Left cardiac atrium (tissue), 4 donors: ENCODE measurements at regions not wholly inside any gene's neighbourhood (a gene's known extent, or its start where the extent isn't known, plus 50 kb on each side); places are given as distances from the start of the nearest gene placed in this dataset.

Experiments
- ATAC-seq, 2 donors: fragments of 200-7000 bp; cut with Tn5 transposase; one replicate each; pipeline ENCODE4 v1.9.1; 2020; ENCODE audit warnings: mild to moderate bottlenecking in 2 of 2, moderate library complexity in 2 of 2
- DNase-seq: peaks from one replicate; pipeline ENCODE4 v3.0.0-alpha.2; 2020
- intact Hi-C, 2 donors: fragments of 100-400 bp; cut with DNase I; formaldehyde crosslinking; loops; one replicate each; pipeline versions ENCODE4 v1.14.1 to v1.15.1; 2022 to 2023
- donor health status: DM: no; HTN: yes; CAD: no.
- donor health status: DM: no; HTN: yes; CAD: no; lungs with severe emphysema.
- donor health status: DM: yes; HTN: yes; CAD: no.
- donor health status: Dilated cardiomyopathy.

DNA sequence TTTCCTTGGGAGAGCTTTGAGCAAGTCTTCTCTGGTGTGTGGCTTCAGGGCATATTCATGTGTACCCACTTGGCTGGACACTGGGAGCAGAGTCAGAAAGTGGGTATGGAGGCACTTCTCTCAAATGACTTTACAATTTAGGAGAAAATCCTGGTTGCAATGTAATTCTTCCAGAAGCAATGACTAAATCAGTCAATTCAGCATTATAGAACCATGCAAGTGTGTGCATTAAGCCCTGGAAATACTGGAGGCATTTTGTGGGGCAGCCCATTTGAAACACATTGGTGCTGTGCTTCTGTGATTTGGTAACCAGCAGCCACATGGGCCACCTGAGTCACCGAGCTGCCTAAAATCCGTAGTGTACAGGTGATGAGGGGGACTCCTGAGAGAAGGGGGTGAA, 94.6 kb upstream of the TAS2R1 start:
- intact Hi-C loops: no loop called here
- DNase-seq (no peak), ATAC-seq (no peak)

DNA sequence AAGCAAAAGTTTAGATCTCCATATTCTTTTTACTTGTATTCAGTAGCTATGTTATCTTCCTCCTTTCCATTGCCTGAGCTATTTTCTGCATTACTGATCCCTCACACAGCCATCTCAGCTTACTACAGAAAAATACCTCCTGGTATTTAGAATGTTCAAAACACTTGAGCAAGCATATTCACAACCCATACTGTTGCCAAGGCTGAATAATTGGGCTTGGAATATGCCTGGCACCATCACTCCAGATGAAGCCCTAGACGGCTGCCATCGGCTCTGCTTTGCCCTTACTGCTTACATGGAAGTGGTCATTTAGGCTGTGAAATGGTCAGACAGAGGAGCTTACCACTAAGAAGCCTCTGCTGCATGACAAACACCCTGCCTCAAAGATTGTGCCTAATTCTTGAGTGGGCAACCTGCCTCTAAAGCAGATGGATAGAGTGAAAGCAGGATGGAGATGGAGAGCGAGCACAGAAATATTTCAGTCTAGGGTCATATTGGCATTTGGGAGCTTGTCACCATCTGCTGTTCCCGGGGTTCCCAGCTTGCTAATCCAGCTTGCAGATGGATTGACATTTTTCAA, 92.5 kb upstream of the TAS2R1 start:
- intact Hi-C loops: no loop called here
- no peak for ATAC-seq
- DNase-seq: no peak

- no peak for DNase-seq
- no peak for ATAC-seq
- intact Hi-C loops: no loop called here
These were observed 91.0 kb upstream of the TAS2R1 start for GRCh38 chr5:9721161-9721560.

GRCh38 chr5:9720361-9720760, 90.2 kb upstream of the TAS2R1 start:
- intact Hi-C loops: no loop called here
- ATAC-seq: no peak
- DNase-seq: no peak

- no peak for DNase-seq
- intact Hi-C loops: no loop called here
- ATAC-seq: no peak
These were observed 86.7 kb upstream of the TAS2R1 start for GRCh38 chr5:9716838-9717281.

DNA sequence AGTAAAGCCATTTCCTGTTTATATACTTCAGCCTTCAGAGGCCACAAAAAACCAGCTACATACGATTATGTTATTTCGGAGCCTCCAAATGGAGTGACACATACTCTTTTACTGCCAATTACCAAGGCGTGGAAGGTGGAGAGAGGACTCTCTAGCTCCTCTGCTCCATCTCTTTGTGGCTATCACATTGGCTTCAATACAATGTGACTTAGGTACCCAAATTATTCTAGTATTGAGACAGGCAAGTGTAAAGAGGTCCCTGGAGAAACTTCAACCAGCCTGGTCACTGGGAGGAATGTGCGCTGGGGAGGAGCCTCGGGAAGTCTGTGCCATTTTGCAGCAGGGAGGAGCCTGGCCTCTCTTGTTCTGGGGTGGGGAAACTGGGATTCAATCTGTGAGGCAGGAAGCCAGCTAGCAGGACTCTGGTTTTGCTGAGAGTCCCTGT, 85.8 kb upstream of the TAS2R1 start:
- intact Hi-C loops: no loop called here
- no peak for DNase-seq
- ATAC-seq: no peak

DNA sequence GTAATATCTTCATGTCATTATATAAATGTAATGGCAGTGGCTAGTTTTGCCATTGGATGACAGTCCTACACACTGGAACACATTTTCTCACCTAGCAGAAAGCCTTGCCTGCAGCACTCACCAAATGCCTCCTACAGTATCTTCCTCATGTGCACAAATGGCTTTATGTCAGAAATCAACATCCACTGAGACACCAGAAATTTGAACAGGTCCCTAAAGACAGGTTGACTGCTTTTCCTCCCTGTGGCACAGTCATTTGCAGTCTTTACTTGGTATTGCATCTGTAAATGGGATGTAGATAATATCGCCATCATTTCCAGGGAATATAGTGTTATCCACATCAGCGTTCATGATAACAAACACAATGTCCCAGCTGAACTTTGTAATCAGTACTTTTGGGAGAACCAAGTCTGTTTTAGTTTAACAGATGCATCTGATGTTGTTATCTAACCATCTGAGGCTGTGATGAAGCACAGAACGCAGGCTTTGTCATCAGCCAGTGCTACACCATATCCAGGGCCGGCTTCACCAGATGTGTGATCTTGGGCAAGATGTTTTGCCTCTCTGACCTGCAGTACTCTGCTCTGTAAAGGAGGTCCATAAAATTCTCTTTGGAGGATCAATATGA, 83.9 kb upstream of the TAS2R1 start:
- intact Hi-C loops: no loop called here
- ATAC-seq (no peak), DNase-seq (no peak)

DNA sequence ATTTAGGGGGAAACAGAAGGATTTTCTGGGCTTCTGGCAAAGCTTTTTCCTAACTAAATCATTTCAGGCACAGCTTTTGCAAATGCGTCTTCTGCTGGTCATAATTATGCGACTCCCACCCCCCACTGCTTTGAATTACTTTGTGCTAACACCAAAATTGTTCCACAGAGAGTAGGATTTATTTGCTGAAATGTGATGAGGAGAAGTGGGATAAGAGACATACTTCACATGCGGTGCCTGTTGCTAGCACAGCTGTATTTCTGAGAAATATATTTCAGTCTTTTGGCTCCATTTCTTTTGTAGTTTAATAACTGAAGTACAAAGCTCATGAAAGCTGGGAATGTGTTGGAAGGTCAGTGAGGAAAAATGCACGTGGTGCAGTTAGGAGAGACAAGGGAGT, 83.2 kb upstream of the TAS2R1 start:
- intact Hi-C loops: no loop called here
- DNase-seq (no peak), ATAC-seq (no peak)

DNA sequence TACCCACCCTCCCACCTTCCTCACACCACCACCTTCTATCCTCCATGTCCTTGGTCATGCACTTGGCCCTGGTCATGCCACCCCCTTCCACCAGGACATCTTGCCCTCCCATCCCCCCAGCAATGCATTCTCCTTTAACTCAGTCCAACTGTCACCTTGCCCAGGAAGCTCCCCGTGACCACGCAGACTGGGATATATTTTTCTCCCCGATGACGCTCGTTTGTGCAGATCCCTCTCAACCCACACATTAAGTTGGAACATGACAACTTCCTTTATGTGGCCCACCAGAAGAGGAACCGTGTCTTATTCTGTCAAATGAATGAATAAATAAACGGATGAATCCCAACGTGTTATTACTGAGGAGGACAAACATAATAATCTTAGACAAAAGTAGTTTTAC, 82.8 kb upstream of the TAS2R1 start:
- intact Hi-C loops: no loop called here
- ATAC-seq (no peak), DNase-seq (no peak)

- ATAC-seq (no peak), DNase-seq (no peak)
- intact Hi-C loops: no loop called here
These were observed 82.4 kb upstream of the TAS2R1 start for GRCh38 chr5:9712506-9712905.

DNA sequence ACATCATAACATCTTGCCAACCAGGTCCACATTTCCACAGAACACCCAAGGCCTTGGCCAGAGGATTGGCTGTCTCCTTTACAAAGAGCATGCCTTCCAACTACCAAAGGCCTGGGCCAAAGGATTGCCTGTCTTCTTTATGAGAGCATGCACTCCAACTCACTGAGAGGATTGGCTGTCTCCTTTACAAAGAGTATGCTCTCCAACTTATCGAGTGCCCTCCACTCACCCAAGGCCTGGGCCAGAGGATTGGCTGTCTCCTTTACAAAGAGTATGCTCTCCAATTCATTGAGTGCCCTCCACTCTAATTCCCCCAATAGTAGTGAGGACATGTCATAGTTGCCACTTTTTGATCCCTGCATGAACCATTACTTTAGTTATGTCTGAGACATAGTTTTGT, 79.9 kb upstream of the TAS2R1 start:
- DNase-seq: no peak

DNA sequence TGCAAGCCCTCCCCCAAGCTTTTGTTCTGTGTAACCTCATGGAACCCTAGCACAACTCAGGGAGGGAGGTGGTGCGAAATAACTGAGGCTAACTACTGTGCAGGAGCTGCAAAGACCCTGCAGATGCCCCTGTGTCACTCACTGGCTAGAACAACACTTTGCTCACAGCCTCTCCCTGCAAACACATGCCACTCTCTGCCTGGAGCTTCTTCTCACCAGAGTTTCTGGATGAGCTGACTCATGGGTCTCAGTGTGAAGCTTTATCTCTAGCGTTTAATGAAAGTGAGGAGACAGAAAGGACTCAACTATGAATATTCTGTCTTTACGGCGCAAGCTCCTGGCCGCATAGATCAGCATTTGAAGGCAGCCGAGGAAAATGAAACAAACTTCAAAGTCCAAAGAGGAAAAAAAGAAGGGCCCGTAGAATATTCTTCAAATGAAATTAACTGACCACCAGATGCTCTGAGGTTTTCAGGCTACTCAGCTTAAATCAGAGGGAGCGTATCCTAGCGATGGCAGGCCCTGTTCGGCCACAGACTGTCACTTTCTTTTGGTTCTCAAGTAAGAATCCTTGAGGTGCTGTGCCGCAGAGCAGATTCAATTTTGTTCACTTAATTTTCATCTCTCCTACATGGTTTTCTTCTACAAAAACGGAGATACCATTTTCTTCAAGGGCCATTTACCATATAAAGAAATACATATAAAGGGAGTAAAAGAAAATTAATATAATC, 77.7 kb upstream of the TAS2R1 start:
- intact Hi-C loops: no loop called here
- no peak for DNase-seq
- no peak for ATAC-seq

More for the DNA sequence above, 79.9 kb upstream of the TAS2R1 start:
- ATAC-seq: no peak
- intact Hi-C loops: no loop called here

GRCh38 chr5:9699681-9700080, 69.5 kb upstream of the TAS2R1 start:
- intact Hi-C loops: no loop called here
- no peak for ATAC-seq
- no peak for DNase-seq

DNA sequence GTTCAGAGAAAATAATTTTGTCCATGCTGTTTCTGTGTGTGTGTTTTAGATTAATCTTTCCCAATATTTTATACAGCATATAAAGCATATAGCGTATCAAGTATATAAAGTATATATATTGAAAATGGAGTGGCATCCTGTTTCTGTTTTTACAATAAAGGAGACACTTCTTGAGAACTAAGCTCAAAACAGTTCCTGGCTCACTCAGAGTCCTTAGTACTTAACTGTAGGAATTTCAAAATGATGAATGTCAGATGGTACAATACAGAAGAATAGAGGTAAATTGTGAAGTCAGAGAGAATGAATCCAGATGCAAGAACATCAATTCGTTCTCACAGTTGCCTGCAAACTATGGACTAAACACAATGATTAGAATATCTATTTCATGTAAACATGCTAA, 68.7 kb upstream of the TAS2R1 start:
- ATAC-seq (no peak), DNase-seq (no peak)
- intact Hi-C loops: no loop called here

GRCh38 chr5:9698125-9698826, 68.1 kb upstream of the TAS2R1 start:
- intact Hi-C loops: no loop called here
- ATAC-seq (no peak), DNase-seq (no peak)

GRCh38 chr5:9692576-9692975, 62.4 kb upstream of the TAS2R1 start:
- ATAC-seq: no peak
- intact Hi-C loops: no loop called here

DNA sequence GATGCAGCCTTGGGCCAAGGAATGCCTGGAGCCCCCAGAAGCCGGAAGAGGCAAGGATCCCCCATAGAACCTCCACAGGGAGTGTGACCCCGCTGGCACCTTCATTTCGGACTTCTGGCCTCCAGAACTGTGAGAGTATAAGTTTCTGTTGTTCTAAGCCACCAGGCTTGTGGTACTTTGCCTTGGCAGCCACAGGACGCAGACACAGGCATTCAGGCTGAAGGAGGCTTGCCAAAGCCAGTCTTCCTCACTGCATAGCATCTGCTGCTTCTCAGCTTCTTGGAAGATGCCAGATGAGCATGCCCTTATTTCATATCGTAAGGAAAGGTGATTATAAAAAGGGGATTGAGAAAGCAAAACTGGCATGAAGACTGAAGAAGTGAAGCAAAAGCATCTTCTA, 61.1 kb upstream of the TAS2R1 start:
- DNase-seq: no peak
- no peak for ATAC-seq
- intact Hi-C loops: no loop called here

More at GRCh38 chr5:9692576-9692975, 62.4 kb upstream of the TAS2R1 start:
- no peak for DNase-seq

DNA sequence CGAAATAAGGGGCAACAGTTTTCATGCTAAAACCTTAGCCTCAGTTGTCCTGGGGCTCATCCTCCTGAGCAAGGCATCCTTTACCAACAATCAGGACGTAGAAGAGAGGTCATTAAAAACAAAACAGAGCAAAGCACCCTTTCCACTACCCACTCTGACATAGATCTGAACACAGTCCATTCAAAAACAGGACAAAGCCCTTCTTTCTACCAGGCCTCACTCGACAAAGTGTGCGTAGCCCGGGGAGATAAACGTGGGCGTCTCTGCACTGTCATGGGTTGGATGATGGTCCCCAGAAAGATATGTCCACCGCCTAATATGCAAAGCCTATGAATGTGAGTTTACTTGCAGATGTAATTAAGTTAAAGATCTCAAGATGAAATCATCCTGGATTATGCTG, 60.6 kb upstream of the TAS2R1 start:
- intact Hi-C loops: no loop called here
- no peak for ATAC-seq

DNA sequence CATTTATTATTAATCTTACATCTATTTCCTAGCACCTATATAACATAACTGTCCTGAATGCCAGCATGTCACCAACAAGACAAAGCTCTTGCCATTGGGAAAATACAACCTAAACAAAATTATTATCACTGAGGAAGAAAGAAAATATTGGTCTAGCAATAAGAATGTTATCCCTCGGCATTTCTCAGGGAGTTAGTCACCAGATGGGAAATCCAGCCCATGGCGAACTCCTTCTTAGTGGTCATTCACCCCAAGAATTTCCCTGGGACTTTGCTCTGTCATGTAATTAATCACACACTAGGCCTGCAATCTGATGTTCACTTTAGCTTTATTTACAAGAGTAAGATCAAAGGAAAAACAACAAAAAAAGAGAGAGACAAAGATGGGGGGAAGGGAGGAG, 56.1 kb upstream of the TAS2R1 start:
- ATAC-seq (no peak), DNase-seq (no peak)
- intact Hi-C loops: no loop called here

More for the DNA sequence above, 60.6 kb upstream of the TAS2R1 start:
- DNase-seq: no peak

GRCh38 chr5:9681706-9682105, 51.6 kb upstream of the TAS2R1 start:
- DNase-seq (no peak), ATAC-seq (no peak)
- intact Hi-C loops: no loop called here
